ENCODE measurements at regions not wholly inside any gene's neighbourhood (a gene's known extent, or its start where the extent isn't known, plus 50 kb on each side); places are given as distances from the start of the nearest gene placed in this dataset.

- no peaks in the 10 kb centered on the region for H3K36me3 ChIP-seq
- DNase-seq (no peak), ATAC-seq (no peak)
- no peak overlapping the region for H3K4me3 ChIP-seq
- no peaks in the 10 kb centered on the region for H3K9me3 ChIP-seq
- no peaks in the 10 kb centered on the region for H3K27me3 ChIP-seq
- H3K4me1 ChIP-seq: peaks cover 6 to 45% (median 28%) of the 10 kb centered on the region in 9 donors
- no peak overlapping the region for H3K27ac ChIP-seq
- no peak for TF ChIP-seq CTCF (IDR thresholded peaks at IDR 0.05)
- intact Hi-C loops (cut with DNase I): loop anchor here in 1 of 10 donors (5.0 kb wide), 1 partner anchor 609 kb away; the partner anchor contains the start of gene EPHA4
Measured at GRCh38 chr2:220963076-220963475, 609.0 kb downstream of the EPHA4 start.

- WGBS, 2 donors: 94 to 96% methylated on average over 3 of the region's 3 CpGs
- H3K27me3 ChIP-seq: no peaks in the 10 kb centered on the region
Measured at GRCh38 chr2:220963930-220964329, 608.2 kb downstream of the EPHA4 start.

GRCh38 chr2:220966636-220967035 is 605.5 kb downstream of the EPHA4 start:
- Histone ChIP-seq H3K4me1 (peaks cover 0 to 13% (median 6%) of the 10 kb centered on the region in 9 donors), H3K4me3 (no peak overlapping the region), H3K27me3 (no peaks in the 10 kb centered on the region), H3K36me3 (no peaks in the 10 kb centered on the region), H3K27ac (no peak overlapping the region), H3K9me3 (no peaks in the 10 kb centered on the region)
- intact Hi-C loops (cut with DNase I): no loop called here
- no peak for TF ChIP-seq CTCF (IDR thresholded peaks at IDR 0.05)
- no peak for DNase-seq
- ATAC-seq: no peak
- WGBS, 2 donors: 74 to 85% methylated on average over 3 of the region's 3 CpGs

More at GRCh38 chr2:220963930-220964329, 608.2 kb downstream of the EPHA4 start:
- no peak for DNase-seq
- H3K27ac ChIP-seq: no peak overlapping the region
- H3K4me3 ChIP-seq: no peak overlapping the region
- no peaks in the 10 kb centered on the region for H3K36me3 ChIP-seq
- no peak for ATAC-seq
- H3K4me1 ChIP-seq: peaks cover 6 to 40% (median 20%) of the 10 kb centered on the region in 9 donors
- intact Hi-C loops (cut with DNase I): loop anchor here in 1 of 10 donors (5.0 kb wide), 1 partner anchor 608 kb away; the partner anchor contains the start of gene EPHA4
- H3K9me3 ChIP-seq: no peaks in the 10 kb centered on the region
- TF ChIP-seq CTCF (IDR thresholded peaks at IDR 0.05): no peak

GRCh38 chr2:220969348-220969747 is 602.8 kb downstream of the EPHA4 start:
- no peak for TF ChIP-seq CTCF (IDR thresholded peaks at IDR 0.05)
- Histone ChIP-seq H3K9me3 (no peaks in the 10 kb centered on the region), H3K4me1 (no peaks in the 10 kb centered on the region), H3K36me3 (no peaks in the 10 kb centered on the region), H3K4me3 (no peak overlapping the region), H3K27me3 (no peaks in the 10 kb centered on the region), H3K27ac (no peak overlapping the region)
- DNase-seq: no peak
- 80 to 93% methylated on average over 3 of the region's 3 CpGs for WGBS, 2 donors
- ATAC-seq: no peak
- intact Hi-C loops (cut with DNase I): no loop called here

Measured in heart right ventricle (tissue), 16 donors.